H1 (cell line): ENCODE measurements at regions not wholly inside any gene's neighbourhood (a gene's known extent, or its start where the extent isn't known, plus 50 kb on each side); places are given as distances from the start of the nearest gene placed in this dataset.

Experiments
- CTCF ChIA-PET: fragments of 300-600 bp; sonication (Branson Sonifier 250); formaldehyde crosslinking; loops from one replicate; lab custom pipeline; 2021; ENCODE audit not compliant: partially characterized antibody; lab: Charles Lee
- POLR2A ChIA-PET: fragments of 300-600 bp; sonication (Branson Sonifier 250); formaldehyde crosslinking; loops from one replicate; lab custom pipeline; 2021; ENCODE audit warnings: inconsistent platforms; ENCODE audit not compliant: partially characterized antibody; lab: Charles Lee
- DNase-seq, 2 experiments: peaks; one replicate each; pipeline versions ENCODE4 v3.0.0 to v3.0.0-alpha.2; 2010 to 2022; ENCODE audit warnings: low spot score in 2 of 2, low read depth in 1 of 2, mixed read lengths in 1 of 2
- FAIRE-seq: peaks from 2 replicates; lab custom pipeline; 2011; peaks lifted over from hg19 to GRCh38; lab: Jason Lieb, UNC
- H2AFZ ChIP-seq: 2 replicates; pipeline ENCODE4 v1.8.1; 2012; ENCODE audit warnings: low read length, inconsistent platforms
- H2AK5ac ChIP-seq: 2 replicates; pipeline ENCODE4 v1.6.1; 2013; ENCODE audit warnings: low read depth, low read length
- H2BK120ac ChIP-seq: replicated peaks from 2 replicates; pipeline ENCODE3; 2013; ENCODE audit warnings: low read depth, low read length, inconsistent platforms
- H2BK12ac ChIP-seq: 2 replicates; pipeline ENCODE4 v1.6.1; 2013; ENCODE audit warnings: low read depth, low read length
- H2BK15ac ChIP-seq: 2 replicates; pipeline ENCODE4 v1.6.1; 2013; ENCODE audit warnings: low read length
- H2BK20ac ChIP-seq: 2 replicates; pipeline ENCODE4 v1.6.1; 2013; ENCODE audit warnings: low read length
- H2BK5ac ChIP-seq: 2 replicates; pipeline ENCODE4 v1.6.1; 2013; ENCODE audit warnings: low read depth, low read length
- H3K14ac ChIP-seq: 2 replicates; pipeline ENCODE4 v1.6.1; 2013; ENCODE audit warnings: inconsistent platforms; ENCODE audit not compliant: insufficient read length
- H3K18ac ChIP-seq: 2 replicates; pipeline ENCODE4 v1.6.1; 2013; ENCODE audit warnings: low read length; ENCODE audit errors: extremely low read depth
- H3K23ac ChIP-seq: 2 replicates; pipeline ENCODE4 v1.6.1; 2013; ENCODE audit warnings: inconsistent platforms; ENCODE audit not compliant: insufficient read length
- H3K23me2 ChIP-seq: 2 replicates; pipeline ENCODE4 v1.6.1; 2013; ENCODE audit warnings: low read depth, low read length
- H3K27ac ChIP-seq: 2 replicates; pipeline ENCODE4 v1.6.1; 2011; ENCODE audit warnings: low read depth, low read length, inconsistent platforms
- H3K27me3 ChIP-seq, 4 experiments: replicated peaks in 1 of 4; 1 replicate in 1 of 4; 2 replicates in 3 of 4; pipeline versions ENCODE4 v1.6.1 to v1.8.1; 2011 to 2013; ENCODE audit warnings: low read length in 3 of 4, mild to moderate bottlenecking in 3 of 4, inconsistent platforms in 2 of 4, mixed read lengths in 2 of 4, moderate library complexity in 1 of 4; ENCODE audit not compliant: control insufficient read depth in 3 of 4, insufficient read depth in 3 of 4; ENCODE audit errors: extremely low read depth in 1 of 4
- H3K36me3 ChIP-seq, 4 experiments: 2 replicates each; pipeline versions ENCODE4 v1.6.1 to v1.8.1; 2011 to 2013; ENCODE audit warnings: mild to moderate bottlenecking in 4 of 4, low read length in 3 of 4, moderate library complexity in 2 of 4, control low read depth in 1 of 4, inconsistent platforms in 1 of 4; ENCODE audit not compliant: insufficient read depth in 4 of 4, control insufficient read depth in 2 of 4
- H3K4ac ChIP-seq: replicated peaks from 2 replicates; pipeline ENCODE3; 2013; ENCODE audit warnings: low read length, low read depth, mixed read lengths, inconsistent platforms; ENCODE audit not compliant: insufficient read length
- H3K4me1 ChIP-seq, 4 experiments: replicated peaks in 1 of 4; 1 replicate in 1 of 4; 2 replicates in 3 of 4; pipeline versions ENCODE4 v1.6.1 to v1.8.1; 2011 to 2013; ENCODE audit warnings: low read length in 3 of 4, inconsistent platforms in 2 of 4, mixed read lengths in 1 of 4; ENCODE audit not compliant: insufficient read depth in 4 of 4, control insufficient read depth in 3 of 4
- H3K4me2 ChIP-seq, 2 experiments: 2 replicates each; pipeline versions ENCODE4 v1.6.1 to v1.8.1; 2011 to 2013; ENCODE audit warnings: low read depth in 2 of 2, low read length in 2 of 2, control low read depth in 1 of 2, inconsistent platforms in 1 of 2, mild to moderate bottlenecking in 1 of 2; ENCODE audit not compliant: insufficient read depth in 1 of 2
- H3K4me3 ChIP-seq, 4 experiments: fragments of 200-600, 300-600 bp in 1 of 4; sonication (generic), shearing (Covaris generic), sonication (Bioruptor Twin) in 1 of 4; 2 replicates each; pipeline versions ENCODE4 v1.5.1 to v1.8.1; 2011 to 2016; ENCODE audit warnings: low read length in 4 of 4, low read depth in 3 of 4, control low read depth in 2 of 4, inconsistent platforms in 2 of 4, mild to moderate bottlenecking in 2 of 4, mixed read lengths in 1 of 4, moderate library complexity in 1 of 4; ENCODE audit not compliant: insufficient read depth in 2 of 4; ENCODE audit errors: extremely low read depth in 1 of 4
- H3K56ac ChIP-seq: replicated peaks from 2 replicates; pipeline ENCODE3; 2013; ENCODE audit warnings: low read depth, mild to moderate bottlenecking, mixed read lengths, low read length, inconsistent platforms; ENCODE audit not compliant: insufficient read length
- H3K79me1 ChIP-seq: 2 replicates; pipeline ENCODE4 v1.6.1; 2013; ENCODE audit warnings: low read depth, low read length, control low read depth
- H3K79me2 ChIP-seq, 2 experiments: 2 replicates each; pipeline versions ENCODE4 v1.6.1 to v1.8.1; 2012 to 2013; ENCODE audit warnings: low read length in 2 of 2, mild to moderate bottlenecking in 2 of 2, inconsistent platforms in 1 of 2; ENCODE audit not compliant: insufficient read depth in 2 of 2, control insufficient read depth in 1 of 2
- H3K9ac ChIP-seq, 4 experiments: replicated peaks in 1 of 4; 1 replicate in 1 of 4; 2 replicates in 3 of 4; pipeline versions ENCODE4 v1.6.1 to v1.8.1; 2011 to 2013; ENCODE audit warnings: low read depth in 3 of 4, low read length in 3 of 4, control low read depth in 2 of 4, mild to moderate bottlenecking in 2 of 4, moderate library complexity in 2 of 4, inconsistent platforms in 1 of 4; ENCODE audit errors: extremely low read depth in 1 of 4
- H3K9me3 ChIP-seq, 2 experiments: 2 replicates each; pipeline versions ENCODE4 v1.6.1 to v1.8.1; 2012 to 2013; ENCODE audit warnings: mild to moderate bottlenecking in 2 of 2, moderate library complexity in 2 of 2, control low read depth in 1 of 2, inconsistent platforms in 1 of 2, low read depth in 1 of 2, low read length in 1 of 2, mixed read lengths in 1 of 2; ENCODE audit not compliant: insufficient read depth in 2 of 2
- H4K20me1 ChIP-seq, 2 experiments: replicated peaks in 1 of 2; 2 replicates each; pipeline versions ENCODE3 to v1.8.1; 2011 to 2013; ENCODE audit warnings: inconsistent platforms in 2 of 2, low read length in 2 of 2, mild to moderate bottlenecking in 1 of 2; ENCODE audit not compliant: insufficient read depth in 2 of 2, control insufficient read depth in 1 of 2
- H4K5ac ChIP-seq: 2 replicates; pipeline ENCODE4 v1.6.1; 2013; ENCODE audit warnings: low read length, low read depth, mixed read lengths, inconsistent platforms; ENCODE audit not compliant: insufficient read length
- H4K8ac ChIP-seq: 2 replicates; pipeline ENCODE4 v1.8.0; 2013; ENCODE audit warnings: mild to moderate bottlenecking, moderate library complexity, low read length, inconsistent platforms; ENCODE audit not compliant: insufficient read depth; ENCODE audit errors: extremely low read depth
- H4K91ac ChIP-seq: replicated peaks from 2 replicates; pipeline ENCODE3; 2013; ENCODE audit warnings: low read length, mixed read lengths, inconsistent platforms; ENCODE audit not compliant: insufficient read length
- CHD1 ChIP-seq: IDR thresholded peaks from 2 replicates; pipeline ENCODE4 v1.6.1; 2012; ENCODE audit warnings: low read depth, low read length, improper control_type of control experiment
- CTBP2 ChIP-seq: IDR thresholded peaks from 2 replicates; pipeline ENCODE4 v1.7.0; 2011; ENCODE audit warnings: borderline replicate concordance, mild to moderate bottlenecking, moderate library complexity, mixed read lengths, low read length; ENCODE audit not compliant: insufficient read depth, insufficient read length
- RNF2 ChIP-seq: fragments of 200-900, 300-1000 bp; sonication (generic); IDR thresholded peaks from 2 replicates; pipeline ENCODE4 v1.7.1; 2016; ENCODE audit warnings: borderline replicate concordance, low read depth, mild to moderate bottlenecking, antibody characterized with exemption, low read length; ENCODE audit not compliant: poor library complexity, severe bottlenecking; ENCODE audit errors: missing control alignments
- SP1 ChIP-seq: IDR thresholded peaks from 2 replicates; pipeline ENCODE4 v1.6.1; 2011; ENCODE audit warnings: low read depth, low read length
- WGBS, 2 experiments: shearing (Covaris generic) in 1 of 2; methylation state at CpG; one replicate each; pipeline versions ENCODE4 v1.1.6 to v1.1.7; 2013 to 2015; ENCODE audit warnings: low lambda C conversion rate in 2 of 2, mixed read lengths in 2 of 2, inconsistent platforms in 1 of 2, low coverage in 1 of 2, missing lambda C conversion rate in 1 of 2; ENCODE audit not compliant: insufficient replicate concordance in 2 of 2, insufficient coverage in 1 of 2, insufficient read length in 1 of 2; ENCODE audit errors: extremely low coverage in 1 of 2, missing lambda C conversion rate in 1 of 2; 5-methylcytosine and 5-hydroxymethylcytosine counted together
- TF ChIP-seq, protein P1 (sequence below), 3 experiments: IDR thresholded peaks; 1 replicate in 2 of 3; 2 replicates in 1 of 3; pipeline versions ENCODE4 v1.5.1 to v1.6.1; 2011; ENCODE audit warnings: low read length in 3 of 3, mild to moderate bottlenecking in 3 of 3, inconsistent platforms in 2 of 3, low read depth in 1 of 3, moderate library complexity in 1 of 3; ENCODE audit not compliant: insufficient read depth in 1 of 3; ENCODE audit errors: control extremely low read depth in 1 of 3
- TF ChIP-seq, protein P2 (sequence below): IDR thresholded peaks from 2 replicates; pipeline ENCODE4 v1.6.1; 2011; ENCODE audit warnings: low read depth, mild to moderate bottlenecking, low read length; ENCODE audit not compliant: insufficient read depth
- TF ChIP-seq, protein P3 (sequence below): IDR thresholded peaks from 2 replicates; pipeline ENCODE4 v1.6.1; 2012; ENCODE audit warnings: low read length, inconsistent platforms

DNA sequence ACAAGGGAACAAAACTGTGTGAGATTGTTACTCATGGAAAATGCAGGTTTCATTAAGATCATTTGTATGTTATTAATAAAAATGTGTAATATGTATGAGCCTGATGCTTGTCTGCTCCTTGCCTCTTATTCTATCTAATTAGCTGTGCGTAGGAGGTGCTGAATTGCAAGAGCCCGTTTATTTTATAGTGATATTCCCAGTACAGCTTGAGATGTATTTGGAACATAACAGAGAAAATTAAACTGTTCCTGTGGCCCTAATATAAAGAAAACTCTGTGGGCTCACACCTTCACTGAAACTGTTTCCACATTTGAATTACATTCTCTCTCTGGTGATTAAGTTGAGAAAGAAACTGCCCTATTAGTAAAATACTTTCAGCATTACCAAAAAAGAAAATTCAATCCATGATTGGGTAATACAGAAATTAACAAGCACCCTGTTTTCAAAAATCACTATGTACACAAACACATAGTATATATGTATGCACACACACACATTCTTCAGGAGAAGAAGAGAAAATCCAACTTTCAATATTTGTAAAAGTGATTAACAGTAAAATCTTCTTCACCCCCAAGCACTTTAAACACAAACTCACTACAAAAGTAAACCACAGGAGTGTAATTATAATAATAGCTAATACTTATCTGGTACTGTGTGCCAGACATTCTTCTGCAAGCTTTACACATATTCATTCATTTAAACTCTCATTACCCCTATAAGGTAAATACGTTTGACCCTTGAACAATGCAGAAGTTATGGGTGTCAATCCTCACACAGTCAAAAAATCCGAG lies 233.2 kb downstream of the PHLDA1 start:
- H2AFZ ChIP-seq = no peak overlapping the region
- TF ChIP-seq CTBP2 = no peak
- TF ChIP-seq, protein P1, sequence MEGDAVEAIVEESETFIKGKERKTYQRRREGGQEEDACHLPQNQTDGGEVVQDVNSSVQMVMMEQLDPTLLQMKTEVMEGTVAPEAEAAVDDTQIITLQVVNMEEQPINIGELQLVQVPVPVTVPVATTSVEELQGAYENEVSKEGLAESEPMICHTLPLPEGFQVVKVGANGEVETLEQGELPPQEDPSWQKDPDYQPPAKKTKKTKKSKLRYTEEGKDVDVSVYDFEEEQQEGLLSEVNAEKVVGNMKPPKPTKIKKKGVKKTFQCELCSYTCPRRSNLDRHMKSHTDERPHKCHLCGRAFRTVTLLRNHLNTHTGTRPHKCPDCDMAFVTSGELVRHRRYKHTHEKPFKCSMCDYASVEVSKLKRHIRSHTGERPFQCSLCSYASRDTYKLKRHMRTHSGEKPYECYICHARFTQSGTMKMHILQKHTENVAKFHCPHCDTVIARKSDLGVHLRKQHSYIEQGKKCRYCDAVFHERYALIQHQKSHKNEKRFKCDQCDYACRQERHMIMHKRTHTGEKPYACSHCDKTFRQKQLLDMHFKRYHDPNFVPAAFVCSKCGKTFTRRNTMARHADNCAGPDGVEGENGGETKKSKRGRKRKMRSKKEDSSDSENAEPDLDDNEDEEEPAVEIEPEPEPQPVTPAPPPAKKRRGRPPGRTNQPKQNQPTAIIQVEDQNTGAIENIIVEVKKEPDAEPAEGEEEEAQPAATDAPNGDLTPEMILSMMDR (IDR thresholded peaks at IDR 0.05; ENCODE audit: control extremely low read depth in 1 of 3, insufficient read depth in 1 of 3, low read depth in 1 of 3, low read length in 3 of 3) = no peak
- no peak for TF ChIP-seq SP1
- TF ChIP-seq, protein P2, sequence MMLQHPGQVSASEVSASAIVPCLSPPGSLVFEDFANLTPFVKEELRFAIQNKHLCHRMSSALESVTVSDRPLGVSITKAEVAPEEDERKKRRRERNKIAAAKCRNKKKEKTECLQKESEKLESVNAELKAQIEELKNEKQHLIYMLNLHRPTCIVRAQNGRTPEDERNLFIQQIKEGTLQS = no peak
- TF ChIP-seq, protein P3, sequence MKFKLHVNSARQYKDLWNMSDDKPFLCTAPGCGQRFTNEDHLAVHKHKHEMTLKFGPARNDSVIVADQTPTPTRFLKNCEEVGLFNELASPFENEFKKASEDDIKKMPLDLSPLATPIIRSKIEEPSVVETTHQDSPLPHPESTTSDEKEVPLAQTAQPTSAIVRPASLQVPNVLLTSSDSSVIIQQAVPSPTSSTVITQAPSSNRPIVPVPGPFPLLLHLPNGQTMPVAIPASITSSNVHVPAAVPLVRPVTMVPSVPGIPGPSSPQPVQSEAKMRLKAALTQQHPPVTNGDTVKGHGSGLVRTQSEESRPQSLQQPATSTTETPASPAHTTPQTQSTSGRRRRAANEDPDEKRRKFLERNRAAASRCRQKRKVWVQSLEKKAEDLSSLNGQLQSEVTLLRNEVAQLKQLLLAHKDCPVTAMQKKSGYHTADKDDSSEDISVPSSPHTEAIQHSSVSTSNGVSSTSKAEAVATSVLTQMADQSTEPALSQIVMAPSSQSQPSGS = no peak
- TF ChIP-seq RNF2 = no peak
- no peak for TF ChIP-seq CHD1

More for the DNA sequence above, 233.2 kb downstream of the PHLDA1 start:
- Histone ChIP-seq H3K18ac (no peak overlapping the region), H3K4me1 (no peaks in the 10 kb centered on the region), H3K27me3 (no peaks in the 10 kb centered on the region), H3K23me2 (no peaks in the 10 kb centered on the region), H4K20me1 (no peaks in the 10 kb centered on the region), H2BK20ac (no peak overlapping the region), H4K8ac (no peak overlapping the region), H3K27ac (no peak overlapping the region), H3K9ac (no peak overlapping the region), H4K91ac (no peak overlapping the region), H3K79me1 (no peaks in the 10 kb centered on the region), H3K79me2 (no peaks in the 10 kb centered on the region), H2BK12ac (no peak overlapping the region), H3K9me3 (no peaks in the 10 kb centered on the region), H2BK120ac (no peak overlapping the region), H2AK5ac (no peak overlapping the region), H3K4me3 (no peak overlapping the region), H4K5ac (no peak overlapping the region), H3K23ac (no peak overlapping the region), H2BK15ac (no peak overlapping the region), H3K4me2 (no peak overlapping the region), H3K36me3 (no peaks in the 10 kb centered on the region), H2BK5ac (no peak overlapping the region), H3K4ac (no peak overlapping the region), H3K56ac (no peak overlapping the region), H3K14ac (no peak overlapping the region)
- WGBS, 2 experiments = 89% methylated on average over 4 of the region's 4 CpGs; no CpG with 5 or more reads in 1 of the 2 experiments
- FAIRE-seq (no peak), DNase-seq (no peak)
- CTCF ChIA-PET = interaction anchor here (1.1 kb wide), 1 partner anchor 22 kb away, joined by 3 read pairs; no protein-coding TSS in a partner anchor
- POLR2A ChIA-PET = interaction anchor here (0.7 kb wide), 1 partner anchor 18 kb away, joined by 3 read pairs; no protein-coding TSS in a partner anchor
